IMR-90 (cell line): ENCODE measurements at regions not wholly inside any gene's neighbourhood (a gene's known extent, or its start where the extent isn't known, plus 50 kb on each side); places are given as distances from the start of the nearest gene placed in this dataset.

Source experiments
- CTCF ChIP-seq: conservative IDR thresholded peaks from 2 replicates; pipeline ENCODE4 v1.5.1; 2012; ENCODE audit warnings: mild to moderate bottlenecking, low read depth, low read length, improper control_type of control experiment
- POLR2A ChIP-seq: IDR thresholded peaks from 2 replicates; pipeline ENCODE4 v1.6.1; 2012; ENCODE audit warnings: mild to moderate bottlenecking, low read depth, low read length
- USF2 ChIP-seq: fragments of 150-350 bp; IDR thresholded peaks from 2 replicates; pipeline ENCODE4 v1.6.1; 2017; ENCODE audit warnings: mild to moderate bottlenecking, antibody characterized with exemption, low read length, low read depth

- no peak for TF ChIP-seq POLR2A
- TF ChIP-seq CTCF, result no peak
- TF ChIP-seq USF2, result no peak
Measured at GRCh38 chr4:127015667-127016117, 617.1 kb upstream of the INTU start.
